GM23338 (cell line): ENCODE measurements at regions not wholly inside any gene's neighbourhood (a gene's known extent, or its start where the extent isn't known, plus 50 kb on each side); places are given as distances from the start of the nearest gene placed in this dataset. TPM values are rescaled to one million over a fixed set of nuclear protein-coding genes. Genes with fewer than 3 reads are reported as not detected.

ENCODE experiments used
- ZNF462 ChIP-seq: fragments of 250-450 bp; sonication (Bioruptor Pico); IDR thresholded peaks from 2 replicates; pipeline ENCODE4 v1.5.0; 2020; ENCODE audit warnings: mild to moderate bottlenecking, moderate library complexity
- microRNA-seq: library from miRNA; unstranded; fragments of <30 nt; microRNA quantifications from one replicate; pipeline ENCODE4, GENCODE V29; 2017
- small RNA-seq: library from RNA; depleted of rRNA; stranded (forward); fragments of <200 nt; gene quantifications from one replicate; pipeline ENCODE3, GENCODE V24; 2014; ENCODE audit warnings: low replicate concordance

GRCh38 chr3:175861916-175862315 is 1002.8 kb downstream of the NAALADL2 start (continued):
- no peak for TF ChIP-seq ZNF462 (CRISPR knock-in tag)

Small RNAs in the stretch of these regions (microRNA-seq; reads per million reads assigned to microRNA genes)
- gene MIR7977: 2.0 reads per million

Small RNAs in the stretch of these regions (small RNA-seq; reads per million reads assigned to genes)
- not detected for gene AC104640.2
- not detected for gene RNA5SP147
